Fibroblast of lung (primary cell): ENCODE measurements at regions not wholly inside any gene's neighbourhood (a gene's known extent, or its start where the extent isn't known, plus 50 kb on each side); places are given as distances from the start of the nearest gene placed in this dataset.

ENCODE experiments used
- EZH2 ChIP-seq: IDR thresholded peaks from 2 replicates; pipeline ENCODE4 v1.5.1; 2012; ENCODE audit warnings: low read length, control low read depth, mild to moderate bottlenecking; ENCODE audit errors: missing control alignments
- TF ChIP-seq, protein P1 (sequence below), 2 donors: IDR thresholded peaks in 1 of 2; conservative IDR thresholded peaks in 1 of 2; 1 replicate in 1 of 2; 2 replicates in 1 of 2; pipeline ENCODE4 v1.5.1; 2011 to 2012; ENCODE audit warnings: low read length in 2 of 2, control low read depth in 1 of 2, inconsistent platforms in 1 of 2, low read depth in 1 of 2, mild to moderate bottlenecking in 1 of 2

DNA sequence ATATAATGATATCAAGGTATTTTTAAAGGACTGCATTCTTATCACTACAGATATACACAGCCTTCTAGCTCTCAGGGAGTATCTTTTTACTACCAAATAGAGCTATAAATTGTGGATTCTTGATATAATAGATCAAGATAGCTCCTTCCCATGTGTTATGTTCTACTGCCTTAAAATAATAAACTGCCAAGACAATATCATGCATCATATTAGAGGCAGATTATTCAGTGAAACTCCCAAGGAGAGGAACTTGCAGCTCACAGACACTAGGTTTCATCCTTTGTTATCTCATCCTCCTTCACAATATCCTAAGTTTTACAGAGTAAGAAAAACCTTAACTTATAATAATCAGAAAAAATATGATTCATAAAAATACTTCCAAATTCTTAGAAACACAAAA is 802.8 kb downstream of the DIAPH3 start:
- TF ChIP-seq, protein P1, sequence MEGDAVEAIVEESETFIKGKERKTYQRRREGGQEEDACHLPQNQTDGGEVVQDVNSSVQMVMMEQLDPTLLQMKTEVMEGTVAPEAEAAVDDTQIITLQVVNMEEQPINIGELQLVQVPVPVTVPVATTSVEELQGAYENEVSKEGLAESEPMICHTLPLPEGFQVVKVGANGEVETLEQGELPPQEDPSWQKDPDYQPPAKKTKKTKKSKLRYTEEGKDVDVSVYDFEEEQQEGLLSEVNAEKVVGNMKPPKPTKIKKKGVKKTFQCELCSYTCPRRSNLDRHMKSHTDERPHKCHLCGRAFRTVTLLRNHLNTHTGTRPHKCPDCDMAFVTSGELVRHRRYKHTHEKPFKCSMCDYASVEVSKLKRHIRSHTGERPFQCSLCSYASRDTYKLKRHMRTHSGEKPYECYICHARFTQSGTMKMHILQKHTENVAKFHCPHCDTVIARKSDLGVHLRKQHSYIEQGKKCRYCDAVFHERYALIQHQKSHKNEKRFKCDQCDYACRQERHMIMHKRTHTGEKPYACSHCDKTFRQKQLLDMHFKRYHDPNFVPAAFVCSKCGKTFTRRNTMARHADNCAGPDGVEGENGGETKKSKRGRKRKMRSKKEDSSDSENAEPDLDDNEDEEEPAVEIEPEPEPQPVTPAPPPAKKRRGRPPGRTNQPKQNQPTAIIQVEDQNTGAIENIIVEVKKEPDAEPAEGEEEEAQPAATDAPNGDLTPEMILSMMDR (conservative IDR thresholded peaks at IDR 0.05 in 1 of 2, IDR thresholded peaks at IDR 0.05 in 1 of 2; ENCODE audit: low read depth in 1 of 2, low read length in 2 of 2), result no peak
- TF ChIP-seq EZH2, result no peak
